ENCODE measurements at regions not wholly inside any gene's neighbourhood (a gene's known extent, or its start where the extent isn't known, plus 50 kb on each side); places are given as distances from the start of the nearest gene placed in this dataset.

DNA sequence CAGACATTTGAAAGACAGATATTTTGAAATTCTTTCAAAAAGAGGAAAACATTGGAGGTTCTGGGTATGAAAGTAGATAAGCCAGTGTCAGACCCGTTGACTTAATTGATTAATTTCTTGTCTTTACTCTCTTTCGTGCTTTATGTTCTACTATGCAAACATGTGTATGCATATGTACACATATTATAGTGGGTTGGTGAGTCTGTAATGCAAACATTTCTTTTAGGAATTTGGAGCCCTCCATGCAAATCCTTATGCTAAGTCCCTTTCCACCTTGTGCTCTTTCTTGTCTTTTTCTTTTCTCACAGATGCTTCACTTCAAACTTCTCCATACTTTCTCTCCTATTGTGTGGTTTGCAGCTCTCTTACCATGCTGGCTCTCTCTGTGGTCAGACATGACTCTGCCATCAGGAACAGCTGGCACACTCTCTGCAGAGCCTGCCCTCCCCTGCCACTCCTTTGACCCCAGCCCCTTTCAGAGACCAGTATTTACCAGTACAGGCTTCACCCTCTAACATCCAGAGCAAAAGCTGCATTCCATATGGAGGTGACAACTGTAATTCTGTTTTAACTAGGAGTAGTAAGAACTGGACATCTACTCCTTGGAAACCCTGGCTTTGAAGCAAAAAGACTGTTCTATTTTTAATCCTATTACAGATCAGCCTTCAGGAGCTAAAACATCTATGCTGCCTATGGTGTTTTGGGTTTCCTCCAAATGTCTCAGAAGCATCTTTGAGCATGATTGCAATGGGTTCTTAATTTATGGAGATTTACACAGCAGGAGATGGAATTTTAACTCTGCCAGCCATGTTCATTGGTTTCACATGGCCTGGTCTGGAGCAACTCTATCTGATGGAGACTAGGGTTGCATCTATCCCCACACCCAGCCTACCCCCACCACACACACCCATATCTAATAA is 386.9 kb upstream of the FAT3 start:
- H3K4me3 ChIP-seq (ENCODE audit: low read length), result no peak overlapping the region
- no peak for DNase-seq (ENCODE audit: low read depth)
- TF ChIP-seq, protein P1, sequence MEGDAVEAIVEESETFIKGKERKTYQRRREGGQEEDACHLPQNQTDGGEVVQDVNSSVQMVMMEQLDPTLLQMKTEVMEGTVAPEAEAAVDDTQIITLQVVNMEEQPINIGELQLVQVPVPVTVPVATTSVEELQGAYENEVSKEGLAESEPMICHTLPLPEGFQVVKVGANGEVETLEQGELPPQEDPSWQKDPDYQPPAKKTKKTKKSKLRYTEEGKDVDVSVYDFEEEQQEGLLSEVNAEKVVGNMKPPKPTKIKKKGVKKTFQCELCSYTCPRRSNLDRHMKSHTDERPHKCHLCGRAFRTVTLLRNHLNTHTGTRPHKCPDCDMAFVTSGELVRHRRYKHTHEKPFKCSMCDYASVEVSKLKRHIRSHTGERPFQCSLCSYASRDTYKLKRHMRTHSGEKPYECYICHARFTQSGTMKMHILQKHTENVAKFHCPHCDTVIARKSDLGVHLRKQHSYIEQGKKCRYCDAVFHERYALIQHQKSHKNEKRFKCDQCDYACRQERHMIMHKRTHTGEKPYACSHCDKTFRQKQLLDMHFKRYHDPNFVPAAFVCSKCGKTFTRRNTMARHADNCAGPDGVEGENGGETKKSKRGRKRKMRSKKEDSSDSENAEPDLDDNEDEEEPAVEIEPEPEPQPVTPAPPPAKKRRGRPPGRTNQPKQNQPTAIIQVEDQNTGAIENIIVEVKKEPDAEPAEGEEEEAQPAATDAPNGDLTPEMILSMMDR (conservative IDR thresholded peaks at IDR 0.05; ENCODE audit: low read depth, low read length), result no peak

DNA sequence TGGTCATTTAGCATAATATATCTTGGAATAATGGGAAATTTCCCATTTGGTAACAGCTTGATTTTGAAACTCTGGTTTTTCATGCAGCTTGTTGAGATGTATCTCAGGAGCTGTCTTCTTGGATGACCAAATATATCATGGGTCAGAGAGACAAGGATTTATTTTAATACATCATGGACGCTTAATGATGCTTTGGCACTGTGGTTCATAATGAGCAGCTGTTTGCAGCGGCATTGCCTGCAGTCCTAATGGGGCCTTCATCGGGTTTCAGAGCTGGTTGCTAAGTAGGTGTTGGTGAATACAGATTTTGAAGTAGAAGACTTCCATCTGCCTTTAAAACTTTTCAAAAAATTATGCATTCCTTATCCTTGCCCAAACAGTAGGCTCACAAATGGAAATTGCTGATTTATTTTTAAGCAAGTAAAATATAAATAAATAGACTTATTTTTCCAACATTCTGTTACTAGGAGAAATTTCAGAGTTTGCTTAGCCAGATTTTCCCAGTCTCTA is 389.5 kb upstream of the FAT3 start:
- no peak overlapping the region for H3K4me3 ChIP-seq (ENCODE audit: low read length)
- TF ChIP-seq, protein P1 (conservative IDR thresholded peaks at IDR 0.05; ENCODE audit: low read depth, low read length), result no peak
- DNase-seq (ENCODE audit: low read depth), result no peak

DNA sequence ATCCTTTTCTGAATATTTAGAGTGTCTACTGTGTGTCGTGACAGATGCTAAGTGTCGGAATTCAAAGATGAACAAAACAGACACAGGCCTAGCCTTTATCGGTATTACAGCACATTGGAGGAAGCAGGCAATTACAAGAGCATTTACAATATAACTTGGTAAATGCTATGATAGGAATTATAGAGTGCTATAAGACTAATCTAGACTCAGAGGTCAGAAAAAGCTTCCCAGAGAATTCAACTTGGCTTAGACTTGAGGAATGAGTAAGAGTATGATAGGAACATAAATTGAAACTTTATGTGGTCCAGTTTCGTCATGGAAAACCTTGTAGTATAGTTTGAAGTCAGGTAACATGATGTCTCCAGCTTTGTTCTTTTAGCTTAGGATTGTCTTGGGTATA is 395.7 kb upstream of the FAT3 start:
- no peak for DNase-seq (ENCODE audit: low read depth)
- H3K4me3 ChIP-seq (ENCODE audit: low read length), result no peak overlapping the region

DNA sequence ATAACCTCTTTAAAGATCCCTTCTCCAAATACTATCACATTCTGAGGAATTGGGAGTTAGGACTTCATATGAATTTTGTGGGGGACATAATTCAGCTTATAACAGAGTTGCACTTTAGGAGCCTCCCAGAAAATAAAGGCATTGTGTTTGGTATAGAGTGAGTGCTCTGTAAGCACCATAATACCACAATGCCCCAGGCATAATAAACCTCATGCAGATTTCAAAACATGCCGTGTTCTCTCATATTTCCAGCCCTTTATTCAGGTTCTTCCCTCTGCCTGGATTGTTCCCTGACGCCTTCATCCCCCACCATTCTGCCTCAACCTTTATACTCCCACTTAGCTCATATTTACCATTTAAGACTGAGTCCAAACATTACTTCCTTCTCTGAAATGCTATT is 398.8 kb upstream of the FAT3 start:
- no peak overlapping the region for H3K4me3 ChIP-seq (ENCODE audit: low read length)
- TF ChIP-seq, protein P1 (conservative IDR thresholded peaks at IDR 0.05; ENCODE audit: low read depth, low read length), result no peak
- DNase-seq (ENCODE audit: low read depth), result no peak

More for the DNA sequence above, 395.7 kb upstream of the FAT3 start:
- TF ChIP-seq, protein P1 (conservative IDR thresholded peaks at IDR 0.05; ENCODE audit: low read depth, low read length), result no peak

DNA sequence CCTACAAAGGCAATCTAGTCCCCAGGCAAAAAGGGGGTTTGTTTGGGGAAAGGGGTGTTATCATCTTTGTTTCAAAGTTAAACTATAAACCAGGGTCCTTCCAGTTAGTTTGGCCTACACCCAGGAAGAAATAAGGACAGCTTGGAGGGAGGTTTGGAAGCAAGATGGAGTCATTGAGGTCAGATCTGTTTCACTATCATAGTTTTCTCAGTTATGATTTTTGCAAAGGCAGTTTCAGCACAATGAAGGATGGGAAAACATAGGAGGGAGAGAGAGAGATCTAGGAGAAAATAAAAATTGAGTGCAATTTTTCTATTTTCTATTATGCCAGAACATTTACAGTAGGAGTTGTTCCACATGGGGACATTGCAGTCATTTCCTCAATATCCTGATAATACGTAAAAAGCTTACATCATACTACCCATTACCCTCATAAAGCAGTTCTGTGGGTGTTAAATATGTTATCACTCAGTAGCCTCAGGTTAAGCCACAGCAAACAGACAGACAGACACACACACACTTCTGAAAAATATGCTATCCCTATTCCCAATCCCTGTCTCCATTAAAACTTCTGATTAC is 401.3 kb upstream of the FAT3 start:
- TF ChIP-seq, protein P1 (conservative IDR thresholded peaks at IDR 0.05; ENCODE audit: low read depth, low read length), result no peak
- DNase-seq (ENCODE audit: low read depth), result no peak
- no peak overlapping the region for H3K4me3 ChIP-seq (ENCODE audit: low read length)

DNA sequence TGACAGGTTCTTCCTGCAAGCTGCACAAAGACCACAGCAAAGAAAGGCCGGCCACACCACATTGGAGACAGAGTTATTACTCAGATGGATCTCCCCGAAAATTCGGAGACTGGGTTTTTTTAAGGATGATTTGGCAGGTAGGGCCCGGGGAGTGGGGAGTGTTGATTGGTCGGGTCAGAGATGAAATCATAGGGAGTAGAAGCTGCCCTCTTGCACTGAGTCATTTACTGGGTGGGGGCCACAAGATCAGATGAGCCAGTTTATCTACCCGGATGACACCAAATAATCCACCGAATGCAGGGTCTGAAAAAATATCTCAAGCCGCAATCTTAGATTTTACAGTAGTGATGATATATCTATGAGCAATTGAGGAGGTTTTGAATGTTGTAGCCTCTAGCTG is 401.8 kb upstream of the FAT3 start:
- no peak for DNase-seq (ENCODE audit: low read depth)
- TF ChIP-seq, protein P1 (conservative IDR thresholded peaks at IDR 0.05; ENCODE audit: low read depth, low read length), result no peak

More for the DNA sequence above, 401.8 kb upstream of the FAT3 start:
- no peak overlapping the region for H3K4me3 ChIP-seq (ENCODE audit: low read length)

All from retinal pigment epithelial cell (primary cell).